ENCODE measurements at regions not wholly inside any gene's neighbourhood (a gene's known extent, or its start where the extent isn't known, plus 50 kb on each side); places are given as distances from the start of the nearest gene placed in this dataset.

DNA sequence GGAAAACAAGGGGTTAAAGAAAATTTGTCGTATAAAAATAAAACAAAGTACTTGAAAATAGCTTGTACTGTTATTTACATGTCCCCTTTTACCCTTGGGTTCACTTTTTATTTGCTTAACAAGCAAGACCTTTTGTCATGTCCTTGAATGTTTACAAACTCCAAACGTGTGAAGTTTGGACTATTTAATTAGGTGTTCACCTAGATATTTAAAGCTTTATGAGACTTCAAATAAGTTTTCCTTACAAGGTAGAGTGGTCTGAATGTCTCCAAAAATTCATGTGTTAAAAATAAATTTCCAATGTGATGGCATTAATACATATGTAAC, 242.0 kb upstream of the TTC14 start:
- no peak for TF ChIP-seq EZH2 (IDR thresholded peaks at IDR 0.05; ENCODE audit: low read length, missing control alignments)
- TF ChIP-seq CTCF (conservative IDR thresholded peaks at IDR 0.05 in 1 of 2, IDR thresholded peaks at IDR 0.05 in 1 of 2; ENCODE audit: low read depth in 1 of 2, low read length in 2 of 2): no peak

Data from fibroblast of lung (primary cell).